ENCODE measurements at regions not wholly inside any gene's neighbourhood (a gene's known extent, or its start where the extent isn't known, plus 50 kb on each side); places are given as distances from the start of the nearest gene placed in this dataset.
"Not testable (repeated sequence)": the region's sequence is repeated elsewhere in the genome, so short reads cannot be mapped to it uniquely, and the experiment has no call there.

GRCh38 chr17:27107386-27108328 is 186.3 kb upstream of the WSB1 start:
- H3K4me1 ChIP-seq (ENCODE audit: control insufficient read depth, insufficient read depth, low read length); DNase-seq (ENCODE audit: low read depth in 4 of 6, low spot score in 6 of 6); H3K4me3 ChIP-seq (ENCODE audit: low read depth, low read length); H3K36me3 ChIP-seq (ENCODE audit: control insufficient read depth, insufficient read depth, low read length); H3K27me3 ChIP-seq (ENCODE audit: control insufficient read depth, insufficient read depth, low read length); H3K9me3 ChIP-seq (ENCODE audit: control insufficient read depth, insufficient read depth, low read length); H3K27ac ChIP-seq (ENCODE audit: low read depth, low read length): not testable (repeated sequence)
- WGBS (ENCODE audit: insufficient coverage): no CpG with 5 or more reads among the region's 2 CpGs

- no peak overlapping the region for H3K4me3 ChIP-seq (ENCODE audit: low read depth, low read length)
- no peak for DNase-seq (ENCODE audit: low read depth in 4 of 6, low spot score in 6 of 6)
- no peaks in the 10 kb centered on the region for H3K27me3 ChIP-seq (ENCODE audit: control insufficient read depth, insufficient read depth, low read length)
- H3K36me3 ChIP-seq (ENCODE audit: control insufficient read depth, insufficient read depth, low read length): no peaks in the 10 kb centered on the region
- H3K27ac ChIP-seq (ENCODE audit: low read depth, low read length): no peak overlapping the region
- H3K4me1 ChIP-seq (ENCODE audit: control insufficient read depth, insufficient read depth, low read length): no peaks in the 10 kb centered on the region
- H3K9me3 ChIP-seq (ENCODE audit: control insufficient read depth, insufficient read depth, low read length): peaks cover 2% of the 10 kb centered on the region
These were observed 184.6 kb upstream of the WSB1 start for GRCh38 chr17:27109346-27109745.

GRCh38 chr17:27153005-27153404 is 140.9 kb upstream of the WSB1 start:
- Histone ChIP-seq H3K9me3 (ENCODE audit: control insufficient read depth, insufficient read depth, low read length) (peaks cover 5% of the 10 kb centered on the region), H3K4me1 (ENCODE audit: control insufficient read depth, insufficient read depth, low read length) (no peaks in the 10 kb centered on the region), H3K36me3 (ENCODE audit: control insufficient read depth, insufficient read depth, low read length) (no peaks in the 10 kb centered on the region), H3K27ac (ENCODE audit: low read depth, low read length) (no peak overlapping the region), H3K4me3 (ENCODE audit: low read depth, low read length) (no peak overlapping the region), H3K27me3 (ENCODE audit: control insufficient read depth, insufficient read depth, low read length) (no peaks in the 10 kb centered on the region)
- DNase-seq (ENCODE audit: low read depth in 4 of 6, low spot score in 6 of 6): no peak
- WGBS (ENCODE audit: insufficient coverage): 87% methylated on average over 4 of the region's 4 CpGs

GRCh38 chr17:27155866-27156265 is 138.0 kb upstream of the WSB1 start:
- WGBS (ENCODE audit: insufficient coverage): 92% methylated on average over 15 of the region's 15 CpGs
- H3K27ac ChIP-seq (ENCODE audit: low read depth, low read length): no peak overlapping the region
- no peaks in the 10 kb centered on the region for H3K4me1 ChIP-seq (ENCODE audit: control insufficient read depth, insufficient read depth, low read length)
- H3K36me3 ChIP-seq (ENCODE audit: control insufficient read depth, insufficient read depth, low read length): no peaks in the 10 kb centered on the region
- no peaks in the 10 kb centered on the region for H3K27me3 ChIP-seq (ENCODE audit: control insufficient read depth, insufficient read depth, low read length)
- peaks cover 9% of the 10 kb centered on the region for H3K9me3 ChIP-seq (ENCODE audit: control insufficient read depth, insufficient read depth, low read length)
- no peak for DNase-seq (ENCODE audit: low read depth in 4 of 6, low spot score in 6 of 6)
- no peak overlapping the region for H3K4me3 ChIP-seq (ENCODE audit: low read depth, low read length)

GRCh38 chr17:27157297-27157696 is 136.6 kb upstream of the WSB1 start:
- H3K27me3 ChIP-seq (ENCODE audit: control insufficient read depth, insufficient read depth, low read length): no peaks in the 10 kb centered on the region
- H3K4me3 ChIP-seq (ENCODE audit: low read depth, low read length): no peak overlapping the region
- no peak for DNase-seq (ENCODE audit: low read depth in 4 of 6, low spot score in 6 of 6)
- H3K27ac ChIP-seq (ENCODE audit: low read depth, low read length): no peak overlapping the region
- H3K36me3 ChIP-seq (ENCODE audit: control insufficient read depth, insufficient read depth, low read length): no peaks in the 10 kb centered on the region
- 75% methylated on average over 3 of the region's 8 CpGs for WGBS (ENCODE audit: insufficient coverage)
- peaks cover 9% of the 10 kb centered on the region for H3K9me3 ChIP-seq (ENCODE audit: control insufficient read depth, insufficient read depth, low read length)
- H3K4me1 ChIP-seq (ENCODE audit: control insufficient read depth, insufficient read depth, low read length): no peaks in the 10 kb centered on the region

- H3K4me3 ChIP-seq (ENCODE audit: low read depth, low read length): no peak overlapping the region
- H3K4me1 ChIP-seq (ENCODE audit: control insufficient read depth, insufficient read depth, low read length): no peaks in the 10 kb centered on the region
- H3K27me3 ChIP-seq (ENCODE audit: control insufficient read depth, insufficient read depth, low read length): no peaks in the 10 kb centered on the region
- H3K9me3 ChIP-seq (ENCODE audit: control insufficient read depth, insufficient read depth, low read length): peaks cover 9% of the 10 kb centered on the region
- no peaks in the 10 kb centered on the region for H3K36me3 ChIP-seq (ENCODE audit: control insufficient read depth, insufficient read depth, low read length)
- no peak for DNase-seq (ENCODE audit: low read depth in 4 of 6, low spot score in 6 of 6)
- WGBS (ENCODE audit: insufficient coverage): 86% methylated on average over 10 of the region's 10 CpGs
- no peak overlapping the region for H3K27ac ChIP-seq (ENCODE audit: low read depth, low read length)
These were observed 136.0 kb upstream of the WSB1 start for GRCh38 chr17:27157898-27158297.

GRCh38 chr17:27158382-27158781 is 135.5 kb upstream of the WSB1 start:
- 87% methylated on average over 18 of the region's 18 CpGs for WGBS (ENCODE audit: insufficient coverage)

DNA sequence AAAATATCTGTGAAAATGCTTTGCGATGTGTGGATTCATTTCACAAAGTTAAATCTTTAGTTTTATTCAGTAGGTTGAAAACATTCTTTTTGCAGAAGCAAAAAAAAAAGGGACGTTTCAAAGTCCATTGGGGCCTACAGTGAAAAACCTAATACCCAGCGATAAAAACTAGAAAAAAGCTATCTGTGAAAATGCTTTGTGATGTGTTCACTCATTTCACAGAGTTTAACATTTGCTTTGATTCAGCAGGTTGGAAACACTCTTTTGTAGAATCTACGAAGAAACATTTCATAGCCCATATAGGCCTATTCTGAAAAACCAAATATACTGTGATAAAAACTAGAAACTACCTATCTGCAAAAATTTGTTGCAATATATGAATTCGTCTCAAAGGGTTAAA is 113.6 kb upstream of the WSB1 start:
- 80% methylated on average over 2 of the region's 5 CpGs for WGBS (ENCODE audit: insufficient coverage)
- no peak overlapping the region for H3K27ac ChIP-seq (ENCODE audit: low read depth, low read length)
- no peaks in the 10 kb centered on the region for H3K27me3 ChIP-seq (ENCODE audit: control insufficient read depth, insufficient read depth, low read length)
- H3K9me3 ChIP-seq (ENCODE audit: control insufficient read depth, insufficient read depth, low read length): no peaks in the 10 kb centered on the region
- H3K4me3 ChIP-seq (ENCODE audit: low read depth, low read length): no peak overlapping the region
- H3K4me1 ChIP-seq (ENCODE audit: control insufficient read depth, insufficient read depth, low read length): no peaks in the 10 kb centered on the region
- no peaks in the 10 kb centered on the region for H3K36me3 ChIP-seq (ENCODE audit: control insufficient read depth, insufficient read depth, low read length)
- DNase-seq (ENCODE audit: low read depth in 4 of 6, low spot score in 6 of 6): no peak

More at GRCh38 chr17:27158382-27158781, 135.5 kb upstream of the WSB1 start:
- no peaks in the 10 kb centered on the region for H3K4me1 ChIP-seq (ENCODE audit: control insufficient read depth, insufficient read depth, low read length)
- H3K27ac ChIP-seq (ENCODE audit: low read depth, low read length): no peak overlapping the region
- H3K9me3 ChIP-seq (ENCODE audit: control insufficient read depth, insufficient read depth, low read length): peaks cover 9% of the 10 kb centered on the region
- no peak for DNase-seq (ENCODE audit: low read depth in 4 of 6, low spot score in 6 of 6)
- no peaks in the 10 kb centered on the region for H3K27me3 ChIP-seq (ENCODE audit: control insufficient read depth, insufficient read depth, low read length)
- no peaks in the 10 kb centered on the region for H3K36me3 ChIP-seq (ENCODE audit: control insufficient read depth, insufficient read depth, low read length)
- no peak overlapping the region for H3K4me3 ChIP-seq (ENCODE audit: low read depth, low read length)

GRCh38 chr17:27181379-27181925 is 112.5 kb upstream of the WSB1 start:
- not testable (repeated sequence) for H3K9me3 ChIP-seq (ENCODE audit: control insufficient read depth, insufficient read depth, low read length); H3K4me3 ChIP-seq (ENCODE audit: low read depth, low read length); H3K27me3 ChIP-seq (ENCODE audit: control insufficient read depth, insufficient read depth, low read length); DNase-seq (ENCODE audit: low read depth in 4 of 6, low spot score in 6 of 6); H3K36me3 ChIP-seq (ENCODE audit: control insufficient read depth, insufficient read depth, low read length); H3K27ac ChIP-seq (ENCODE audit: low read depth, low read length); H3K4me1 ChIP-seq (ENCODE audit: control insufficient read depth, insufficient read depth, low read length)
- no CpG with 5 or more reads among the region's 2 CpGs for WGBS (ENCODE audit: insufficient coverage)

GRCh38 chr17:27181935-27182334 is 112.0 kb upstream of the WSB1 start:
- DNase-seq (ENCODE audit: low read depth in 4 of 6, low spot score in 6 of 6): no peak
- no peaks in the 10 kb centered on the region for H3K27me3 ChIP-seq (ENCODE audit: control insufficient read depth, insufficient read depth, low read length)
- H3K9me3 ChIP-seq (ENCODE audit: control insufficient read depth, insufficient read depth, low read length): no peaks in the 10 kb centered on the region
- H3K4me3 ChIP-seq (ENCODE audit: low read depth, low read length): no peak overlapping the region
- H3K4me1 ChIP-seq (ENCODE audit: control insufficient read depth, insufficient read depth, low read length): no peaks in the 10 kb centered on the region
- no CpG with 5 or more reads among the region's 3 CpGs for WGBS (ENCODE audit: insufficient coverage)
- H3K36me3 ChIP-seq (ENCODE audit: control insufficient read depth, insufficient read depth, low read length): no peaks in the 10 kb centered on the region
- no peak overlapping the region for H3K27ac ChIP-seq (ENCODE audit: low read depth, low read length)

Data from spinal cord (tissue), 9 donors.